Upper lobe of right lung (tissue), 1 donor: ENCODE measurements at regions not wholly inside any gene's neighbourhood (a gene's known extent, or its start where the extent isn't known, plus 50 kb on each side); places are given as distances from the start of the nearest gene placed in this dataset.

ENCODE experiments used
- ATAC-seq: fragments of 200-7000 bp; cut with Tn5 transposase; one replicate; pipeline ENCODE4 v1.9.1; 2020; ENCODE audit warnings: mild to moderate bottlenecking, moderate library complexity
- DNase-seq: peaks from one replicate; pipeline ENCODE4 v3.0.0-alpha.2; 2020
- H3K27ac ChIP-seq: fragments of 200-600 bp; one replicate; pipeline ENCODE4 v1.8.0; 2022
- H3K27me3 ChIP-seq: fragments of 200-600 bp; one replicate; pipeline ENCODE4 v1.8.0; 2022; ENCODE audit warnings: mild to moderate bottlenecking
- H3K36me3 ChIP-seq: fragments of 200-600 bp; one replicate; pipeline ENCODE4 v1.8.0; 2022
- H3K4me1 ChIP-seq: fragments of 200-600 bp; one replicate; pipeline ENCODE4 v1.8.0; 2022
- H3K4me3 ChIP-seq: fragments of 200-600 bp; one replicate; pipeline ENCODE4 v1.8.0; 2022; ENCODE audit warnings: mild to moderate bottlenecking
- H3K9me3 ChIP-seq: fragments of 200-600 bp; one replicate; pipeline ENCODE4 v1.8.0; 2022
- CTCF ChIP-seq: fragments of 200-600 bp; IDR thresholded peaks from one replicate; pipeline ENCODE4 v1.8.0; 2022; ENCODE audit warnings: antibody characterized with exemption
- intact Hi-C: fragments of 100-400 bp; cut with DNase I; formaldehyde crosslinking; loops from one replicate; pipeline ENCODE4 v1.11.0; 2022
- donor health status: DM: no; HTN: yes; CAD: no; lungs with severe emphysema.

GRCh38 chr2:19426941-19427340, 68.5 kb upstream of the OSR1 start:
- Histone ChIP-seq H3K27ac (no peak overlapping the region), H3K36me3 (no peaks in the 10 kb centered on the region), H3K4me1 (no peaks in the 10 kb centered on the region), H3K4me3 (no peak overlapping the region), H3K27me3 (no peaks in the 10 kb centered on the region), H3K9me3 (no peaks in the 10 kb centered on the region)
- intact Hi-C loops = no loop called here
- ATAC-seq (no peak), DNase-seq (no peak)
- no peak for TF ChIP-seq CTCF

DNA sequence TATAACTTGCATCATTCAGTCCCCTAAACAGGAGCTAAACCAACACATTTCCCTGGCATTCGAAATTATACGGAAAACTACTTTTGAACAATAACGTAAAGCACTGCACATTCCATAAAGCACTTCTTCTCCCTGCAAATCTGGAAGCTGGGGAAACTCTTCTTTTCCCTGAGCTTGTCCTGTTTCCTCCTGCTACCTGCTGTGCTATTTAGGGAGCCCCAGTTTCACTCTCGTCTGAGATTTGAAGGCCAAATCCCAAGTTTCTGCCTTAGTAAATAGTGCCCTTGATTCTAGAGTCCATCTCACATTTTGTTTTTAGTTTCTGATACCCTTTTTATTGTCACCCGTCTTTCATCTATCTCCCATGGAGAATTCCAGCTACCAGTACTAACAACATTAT, 67.7 kb upstream of the OSR1 start:
- TF ChIP-seq CTCF = no peak
- Histone ChIP-seq H3K4me3 (no peak overlapping the region), H3K27me3 (no peaks in the 10 kb centered on the region), H3K36me3 (no peaks in the 10 kb centered on the region), H3K27ac (no peak overlapping the region), H3K9me3 (no peaks in the 10 kb centered on the region), H3K4me1 (no peaks in the 10 kb centered on the region)
- DNase-seq (no peak), ATAC-seq (no peak)
- intact Hi-C loops = no loop called here

DNA sequence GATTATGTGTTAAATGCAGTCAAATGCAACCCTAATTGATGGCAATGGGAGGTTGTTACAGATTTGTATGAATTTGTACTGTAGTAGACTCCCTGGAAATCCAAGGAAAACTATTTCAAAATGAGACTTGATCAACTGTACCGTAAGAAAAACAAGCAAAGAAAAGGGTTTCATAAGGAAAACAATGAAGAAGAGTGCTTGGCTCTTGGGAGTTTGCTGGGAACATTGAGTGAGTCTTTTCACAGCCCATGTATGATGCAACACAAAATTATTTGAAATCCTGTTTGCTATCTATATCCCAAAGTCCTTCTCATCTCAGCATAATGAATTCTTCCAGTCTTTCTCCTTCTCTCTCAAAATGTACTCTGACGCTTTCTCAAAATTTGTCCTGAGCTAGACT, 67.0 kb upstream of the OSR1 start:
- H3K9me3 ChIP-seq = no peaks in the 10 kb centered on the region
- intact Hi-C loops = no loop called here
- no peak for ATAC-seq

DNA sequence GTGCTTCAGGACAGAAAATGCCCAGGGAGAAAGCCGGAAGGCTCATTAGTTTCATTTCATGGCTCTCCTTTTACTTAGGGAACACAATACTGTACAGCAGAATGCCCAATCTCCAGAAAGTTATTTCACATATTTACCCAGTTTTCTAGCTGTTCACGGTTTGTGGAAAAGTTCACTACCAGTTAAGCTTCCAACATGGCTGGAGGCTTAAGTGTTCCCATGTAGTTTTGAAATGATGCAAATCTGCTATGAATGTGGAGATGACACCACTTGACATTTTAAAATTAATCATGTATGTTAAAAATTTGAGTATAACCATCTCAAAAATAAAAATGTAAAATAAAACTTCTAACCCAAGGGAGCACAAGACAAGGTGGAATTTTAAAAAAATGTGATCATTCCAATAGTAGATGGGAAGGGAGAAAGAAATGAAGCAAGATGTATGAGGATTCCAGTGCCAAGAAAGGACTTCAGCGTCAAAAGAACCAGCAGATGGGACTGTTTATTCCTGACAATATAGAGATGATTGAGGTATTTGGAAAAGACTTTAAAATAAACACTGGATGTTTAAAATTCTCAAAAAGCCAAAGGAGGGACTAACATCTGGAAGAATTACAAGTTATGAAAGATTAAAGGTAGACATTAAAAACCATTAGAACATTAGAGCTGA, 60.9 kb upstream of the OSR1 start:
- Histone ChIP-seq H3K4me1 (no peaks in the 10 kb centered on the region), H3K9me3 (no peaks in the 10 kb centered on the region), H3K27me3 (no peaks in the 10 kb centered on the region), H3K36me3 (no peaks in the 10 kb centered on the region), H3K4me3 (no peak overlapping the region), H3K27ac (no peak overlapping the region)
- ATAC-seq (no peak), DNase-seq (no peak)
- intact Hi-C loops = no loop called here
- TF ChIP-seq CTCF = no peak

More for the DNA sequence above, 67.0 kb upstream of the OSR1 start:
- Histone ChIP-seq H3K27ac (no peak overlapping the region), H3K36me3 (no peaks in the 10 kb centered on the region), H3K4me1 (no peaks in the 10 kb centered on the region), H3K27me3 (no peaks in the 10 kb centered on the region), H3K4me3 (no peak overlapping the region)
- DNase-seq = no peak
- no peak for TF ChIP-seq CTCF

- Histone ChIP-seq H3K36me3 (no peaks in the 10 kb centered on the region), H3K4me3 (no peak overlapping the region), H3K27ac (no peak overlapping the region), H3K4me1 (no peaks in the 10 kb centered on the region), H3K27me3 (no peaks in the 10 kb centered on the region), H3K9me3 (no peaks in the 10 kb centered on the region)
- TF ChIP-seq CTCF = no peak
- intact Hi-C loops = no loop called here
- no peak for ATAC-seq
- no peak for DNase-seq
Measured at GRCh38 chr2:19416784-19417684, 58.6 kb upstream of the OSR1 start.
